Stimulated activated CD4-positive, alpha-beta T cell treated with anti-CD3 and anti-CD28 coated beads, Interleukin-2, amount 100 ng/mL, for 24 hours (primary cell): ENCODE measurements at regions not wholly inside any gene's neighbourhood (a gene's known extent, or its start where the extent isn't known, plus 50 kb on each side); places are given as distances from the start of the nearest gene placed in this dataset.
A peak's percentile ranks its signal among the peaks of the same experiment; 100 is the strongest.
"Not testable (repeated sequence)": the region's sequence is repeated elsewhere in the genome, so short reads cannot be mapped to it uniquely, and the experiment has no call there.

ENCODE experiments used
- DNase-seq, 2 donors: peaks; one replicate each; pipeline ENCODE4 v3.0.0-alpha.2; 2020

DNA sequence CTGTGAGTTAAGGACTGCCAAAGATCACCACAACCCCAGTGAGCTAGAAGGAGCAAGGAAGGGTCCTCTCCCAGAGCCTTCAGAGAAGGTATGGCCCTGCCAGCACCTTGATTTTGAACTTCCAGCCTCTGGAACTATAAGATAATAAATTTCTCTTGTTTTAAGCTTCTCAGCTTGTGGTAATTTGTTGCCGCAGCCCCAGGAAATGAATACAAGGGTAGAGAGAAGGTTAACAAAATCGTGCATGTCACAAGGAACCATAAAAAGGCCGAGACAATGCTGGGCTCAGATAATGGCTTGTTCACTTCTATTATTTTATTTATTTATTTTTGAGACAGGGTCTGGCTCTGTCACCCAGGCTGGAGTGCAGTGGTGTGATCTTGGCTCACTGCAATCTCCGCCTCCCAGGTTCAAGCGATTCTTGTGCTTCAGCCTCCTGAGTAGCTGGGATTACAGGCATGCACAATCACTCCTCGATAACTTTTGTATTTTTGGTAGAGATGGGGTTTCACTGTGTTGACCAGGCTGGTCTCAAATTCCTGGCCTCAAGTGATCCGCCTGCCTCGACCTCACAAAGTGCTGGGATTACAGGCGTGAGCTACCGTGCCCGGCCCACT is 71.5 kb downstream of the WSB1 start:
- DNase-seq: not testable (repeated sequence)

DNA sequence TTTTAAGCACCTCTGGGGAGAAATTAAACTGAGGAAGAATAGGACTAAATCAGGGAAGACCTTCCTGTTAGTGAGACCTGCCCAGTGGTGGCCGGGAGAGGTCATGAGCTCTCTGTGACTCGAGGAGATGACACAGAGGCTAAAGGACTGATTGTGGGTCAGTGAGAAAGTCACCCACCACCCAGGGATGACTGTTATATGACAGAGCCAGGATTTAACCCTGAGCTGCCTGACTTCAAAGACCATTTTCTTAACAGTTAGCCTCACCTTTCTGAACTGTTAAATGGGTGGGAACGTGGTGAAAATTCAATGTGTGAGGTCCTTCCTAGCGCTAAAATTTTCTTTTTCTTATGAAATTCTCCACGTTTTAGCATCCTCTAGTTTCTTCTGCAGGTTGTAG is 72.5 kb downstream of the WSB1 start:
- DNase-seq: no peak

DNA sequence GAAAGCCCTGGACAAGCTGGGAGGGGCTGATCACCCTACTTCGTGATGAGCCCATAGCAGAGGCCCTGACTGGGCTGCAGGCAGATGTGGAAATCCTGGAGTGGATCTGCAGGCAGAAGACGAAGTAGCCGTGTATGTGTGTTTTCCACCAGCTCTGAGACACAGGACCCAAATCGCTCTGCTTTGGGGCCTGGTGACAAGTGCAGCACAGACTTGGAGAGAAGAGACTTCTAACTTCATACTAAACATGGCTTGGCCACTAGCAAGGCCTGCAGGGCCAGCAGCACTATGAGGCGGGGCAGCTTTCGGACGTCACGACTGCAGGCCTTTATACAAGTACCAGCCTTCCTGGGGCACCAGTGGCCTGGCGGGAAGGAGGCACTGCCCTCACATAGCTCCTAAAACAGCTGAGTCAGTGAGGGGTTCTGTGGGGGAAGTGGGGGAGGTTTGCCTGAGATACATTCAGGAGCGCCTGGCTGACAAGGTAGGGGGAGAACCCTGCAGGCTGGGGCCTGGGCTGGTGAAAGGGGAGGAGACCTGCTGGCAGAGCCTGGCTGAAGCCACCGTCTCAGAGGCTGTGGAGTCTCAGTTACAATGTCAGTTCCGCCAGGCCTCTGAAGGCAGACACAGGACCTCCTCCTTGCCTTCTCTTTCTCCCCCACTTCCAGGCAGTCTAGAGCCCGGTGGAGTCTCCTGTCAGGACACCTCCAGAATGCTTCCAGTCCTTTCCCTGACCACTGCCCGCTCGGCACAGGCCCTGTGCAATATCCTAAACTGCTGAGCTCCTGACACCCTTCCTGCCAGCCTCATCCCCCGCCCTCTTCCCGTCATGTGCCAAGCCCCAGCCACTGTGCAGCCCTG is 73.4 kb downstream of the WSB1 start:
- no peak for DNase-seq

DNA sequence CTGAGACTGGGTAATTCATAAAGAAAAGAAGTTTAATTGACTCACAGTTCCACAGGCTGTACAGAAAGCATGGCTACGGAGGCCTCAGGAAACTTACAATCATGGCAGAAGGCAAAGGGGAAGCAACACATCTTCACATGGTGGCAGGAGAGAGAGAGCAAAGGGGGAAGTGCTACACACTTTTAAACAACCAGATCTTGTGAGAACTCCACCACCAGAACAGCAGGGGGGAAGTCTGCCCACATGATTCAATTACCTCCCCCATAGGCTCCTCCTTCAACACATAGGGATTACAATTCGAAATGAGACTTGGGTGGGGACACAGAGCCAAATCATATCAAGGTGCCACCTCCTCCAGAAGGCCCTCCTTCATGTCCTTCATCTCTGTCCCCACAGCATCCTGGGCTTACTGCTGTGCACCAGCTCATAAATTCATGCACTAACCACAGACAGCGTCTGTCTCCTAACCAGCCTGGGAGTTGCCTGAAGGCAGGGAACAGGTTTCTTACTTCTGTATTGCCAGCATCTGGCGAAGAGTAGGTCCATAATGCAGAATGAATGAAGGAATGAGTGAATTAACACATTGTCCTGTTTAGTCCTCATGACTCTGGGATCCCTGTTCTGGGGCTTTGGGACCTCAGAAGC is 74.4 kb downstream of the WSB1 start:
- DNase-seq: no peak

DNA sequence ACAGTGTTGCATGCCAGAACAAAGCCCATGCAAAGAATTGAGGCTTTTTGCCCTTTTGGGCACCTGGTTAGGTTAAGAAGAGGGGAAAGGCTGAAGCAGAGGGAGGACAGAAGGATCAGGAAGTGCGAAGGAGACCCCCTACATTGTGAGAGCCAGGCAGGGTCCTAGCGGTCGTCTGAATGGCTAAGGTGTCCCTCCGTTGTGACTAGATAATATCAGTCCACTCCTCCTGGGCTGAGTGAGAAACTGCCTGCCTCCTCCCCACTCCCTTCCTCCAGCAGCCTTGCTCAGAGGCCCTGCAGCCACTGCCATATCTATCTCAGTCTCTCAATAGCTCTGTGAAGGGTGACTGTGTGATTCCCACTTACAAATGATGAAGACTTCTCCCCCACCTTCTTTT is 75.1 kb downstream of the WSB1 start:
- DNase-seq: no peak

DNA sequence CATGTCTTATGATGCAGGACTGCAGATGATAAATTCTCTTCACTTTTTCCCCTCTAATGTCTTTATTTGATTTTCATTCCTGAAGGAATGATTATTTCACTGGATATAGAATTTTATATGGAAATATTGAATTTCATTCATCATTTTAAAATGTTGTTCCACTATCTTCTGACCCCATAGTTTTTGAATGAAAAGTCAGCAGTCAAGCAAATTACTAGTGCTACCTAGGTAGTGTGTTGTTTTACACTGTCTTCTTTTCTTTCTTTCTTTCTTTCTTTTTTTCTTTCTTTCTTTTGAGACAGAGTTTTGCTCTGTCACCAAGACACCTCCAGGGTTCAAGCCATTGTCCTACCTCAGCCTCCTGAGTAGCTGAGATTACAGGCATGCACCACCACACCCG is 76.9 kb downstream of the WSB1 start:
- DNase-seq: no peak

DNA sequence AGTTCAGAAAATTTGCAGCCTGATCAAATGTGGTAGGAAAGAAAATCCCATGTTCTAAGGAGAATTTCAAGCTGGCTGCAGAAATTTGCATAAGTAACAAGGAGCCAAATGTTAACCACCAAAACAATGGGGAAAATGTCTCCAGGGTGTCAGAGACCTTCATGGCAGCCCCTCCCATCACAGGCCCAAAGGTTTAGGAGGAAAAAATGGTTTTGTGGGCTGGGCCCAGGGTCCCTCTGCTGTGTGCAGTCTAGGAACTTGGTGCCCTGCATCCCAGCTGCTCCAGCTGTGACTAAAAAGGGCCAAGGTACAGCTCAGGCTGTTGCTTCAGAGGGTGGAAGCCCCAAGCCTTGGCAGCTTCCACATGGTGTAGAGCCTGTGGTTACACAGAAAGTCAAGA is 79.8 kb downstream of the WSB1 start:
- DNase-seq: not testable (repeated sequence)

DNA sequence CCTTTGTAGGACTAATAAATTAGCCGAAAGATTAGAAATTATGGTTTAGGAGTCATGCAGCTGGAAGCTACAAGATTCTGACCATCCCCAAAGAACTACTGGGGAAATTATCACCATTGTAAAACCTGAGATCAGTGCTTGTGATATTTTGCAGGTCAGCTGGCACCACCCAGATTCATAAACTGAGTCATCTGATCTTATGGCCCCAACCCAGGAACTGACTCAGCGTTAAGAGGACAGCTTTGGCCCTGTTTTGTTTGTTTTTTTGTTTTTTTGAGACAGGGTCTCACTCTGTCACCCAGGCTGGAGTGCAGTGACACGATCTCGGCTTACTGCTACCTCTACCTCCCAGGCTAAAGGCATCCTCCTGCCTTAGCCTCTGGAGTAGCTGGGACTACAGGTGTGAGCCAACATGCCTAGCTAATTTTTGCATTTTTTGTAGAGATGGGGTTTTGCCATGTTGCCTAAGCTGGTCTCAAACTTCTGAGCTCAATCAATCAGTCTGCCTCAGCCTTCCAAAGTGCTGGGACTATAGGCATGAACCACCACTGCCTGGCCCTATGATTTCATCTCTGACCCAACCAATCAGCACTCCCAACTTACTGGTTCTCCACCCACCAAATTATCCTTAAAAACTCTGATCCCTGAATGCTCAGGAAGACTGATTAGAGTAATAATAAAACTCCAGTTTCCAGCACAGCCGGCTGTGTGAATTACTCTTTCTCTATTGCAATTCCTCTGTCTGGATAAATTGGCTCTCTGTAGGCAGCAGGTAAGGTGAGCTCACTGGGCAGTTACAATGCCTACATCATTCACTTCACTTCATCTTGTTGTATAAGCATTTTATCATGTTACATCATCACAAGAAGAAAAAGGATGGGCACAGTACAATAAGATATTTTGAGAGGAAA is 79.4 kb upstream of the KSR1 start:
- no peak for DNase-seq

DNA sequence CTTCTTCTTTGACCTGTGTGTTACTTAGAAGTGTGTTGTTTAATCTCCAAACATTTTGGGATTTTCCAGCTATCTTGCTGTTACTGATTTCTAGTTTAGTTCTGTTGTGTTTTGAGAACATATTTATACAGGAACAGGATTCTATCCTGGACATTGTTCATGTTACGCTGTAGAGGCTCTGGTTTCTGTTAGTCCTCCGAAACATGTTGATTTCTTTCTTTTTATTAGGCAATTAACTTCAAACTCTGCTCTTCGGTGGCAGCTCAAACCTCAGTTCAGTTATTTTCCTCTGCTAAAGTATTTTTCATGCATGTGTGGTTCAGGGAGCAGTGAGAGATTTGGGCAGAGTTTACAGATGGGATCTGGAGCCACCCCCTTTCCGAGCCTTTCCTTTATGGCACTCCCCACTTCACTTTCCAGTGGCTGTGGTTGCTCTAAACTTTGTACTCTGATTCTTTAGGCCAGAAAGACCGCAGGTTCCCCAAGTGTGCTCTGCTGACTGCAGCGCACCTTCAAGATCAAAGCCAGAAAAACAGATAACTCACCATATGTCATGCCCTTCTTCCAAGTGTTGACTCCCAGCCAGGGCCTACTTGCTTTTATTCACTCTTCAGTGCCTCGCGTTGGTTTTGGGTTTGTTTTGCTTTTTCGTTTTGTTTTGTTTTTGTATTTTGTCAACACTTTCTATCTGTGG is 77.6 kb upstream of the KSR1 start:
- DNase-seq: no peak

DNA sequence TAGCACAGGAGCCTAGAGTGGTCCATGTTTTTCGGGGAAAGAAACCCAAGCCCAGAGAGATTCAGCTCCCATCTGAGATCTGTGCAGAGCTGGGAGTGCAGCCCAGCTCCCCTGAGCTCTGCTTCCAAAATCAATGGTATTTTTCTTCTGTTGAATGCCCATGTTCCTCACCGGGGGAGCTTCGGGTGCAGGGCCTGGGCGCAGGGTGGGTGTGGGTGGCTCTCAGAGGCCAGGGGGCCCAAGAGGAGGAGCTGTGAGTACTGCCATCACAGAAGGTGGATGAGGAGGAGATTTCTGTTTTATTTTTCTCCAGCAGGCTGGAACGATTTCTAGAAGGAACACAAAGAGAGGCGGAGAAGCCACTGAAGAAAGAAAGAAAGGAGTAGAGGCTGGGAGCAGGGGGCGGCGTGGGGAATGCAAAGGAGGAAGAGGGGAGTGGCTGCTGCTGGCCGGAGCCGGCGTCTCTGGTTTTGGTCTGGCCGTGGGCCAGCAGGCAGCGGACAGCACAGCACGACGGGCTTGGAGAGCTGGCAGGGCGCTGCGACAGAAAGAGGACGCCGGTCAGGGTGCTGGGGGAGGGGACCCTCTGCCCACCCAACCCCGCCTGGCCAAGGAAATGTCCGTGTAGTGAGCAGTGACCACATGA is 76.2 kb upstream of the KSR1 start:
- no peak for DNase-seq

DNA sequence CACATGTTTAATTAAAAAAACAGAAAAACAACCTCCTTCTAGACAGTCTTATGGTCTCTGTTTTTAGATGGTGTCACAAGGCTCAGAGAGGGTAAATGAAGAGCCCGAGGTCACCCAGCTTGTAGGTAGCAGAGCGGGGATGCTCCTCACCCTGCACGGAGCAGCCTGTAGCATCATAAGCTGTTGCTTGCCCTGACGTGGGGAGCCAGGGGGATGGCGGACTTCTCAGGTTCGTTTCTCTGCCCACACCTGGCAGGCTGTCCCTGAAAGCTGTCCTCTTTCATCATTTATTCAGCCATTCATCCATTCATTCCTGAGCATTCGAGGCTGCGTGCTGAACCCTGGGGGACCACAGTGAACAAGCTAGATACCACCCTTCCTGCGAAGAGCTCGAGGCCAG is 75.7 kb upstream of the KSR1 start:
- DNase-seq: no peak

DNA sequence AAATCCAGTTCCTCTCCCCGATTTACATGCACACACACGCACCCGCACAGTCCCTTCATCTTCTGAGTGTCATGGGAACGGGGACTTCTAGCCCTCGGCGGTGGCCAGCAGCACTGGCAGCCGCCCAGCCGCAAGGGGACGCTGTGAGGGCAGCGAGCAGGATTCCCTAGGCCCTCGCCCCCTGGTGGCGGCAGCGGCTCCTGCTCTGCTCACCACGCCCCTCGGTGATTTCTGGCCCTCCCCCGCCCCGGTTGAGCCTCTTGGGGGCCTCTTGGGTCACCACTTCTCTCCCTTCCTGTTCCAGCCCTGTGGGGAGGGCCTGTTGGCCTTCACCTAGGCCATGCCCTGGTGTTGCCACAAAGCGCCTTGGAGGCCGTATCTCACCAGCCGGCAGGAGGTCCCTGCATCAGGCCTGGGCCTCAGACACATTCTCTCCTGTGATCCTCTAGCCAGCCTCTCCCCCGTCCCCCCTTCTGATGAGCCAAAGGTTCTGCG is 75.2 kb upstream of the KSR1 start:
- DNase-seq: peak; percentile 86 to 90

DNA sequence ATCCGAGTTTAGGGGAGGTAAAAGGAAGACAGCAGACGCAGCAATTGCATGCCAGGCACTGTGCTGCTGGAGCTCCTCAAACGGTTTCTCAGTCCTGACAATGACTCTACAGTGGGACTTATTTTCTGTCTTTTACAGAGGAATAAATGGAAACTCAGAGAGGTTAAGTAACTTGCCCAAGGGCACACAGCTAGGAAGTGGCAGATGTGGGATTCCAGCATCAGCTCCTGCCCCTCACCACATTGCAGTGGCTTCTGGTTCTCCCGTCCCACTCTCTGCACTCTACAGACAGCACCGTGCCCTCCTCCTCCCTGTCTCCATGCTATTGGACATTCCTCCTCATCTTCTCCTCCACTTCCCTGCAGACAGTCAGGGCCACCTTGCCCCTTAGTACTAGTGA is 74.2 kb upstream of the KSR1 start:
- no peak for DNase-seq

DNA sequence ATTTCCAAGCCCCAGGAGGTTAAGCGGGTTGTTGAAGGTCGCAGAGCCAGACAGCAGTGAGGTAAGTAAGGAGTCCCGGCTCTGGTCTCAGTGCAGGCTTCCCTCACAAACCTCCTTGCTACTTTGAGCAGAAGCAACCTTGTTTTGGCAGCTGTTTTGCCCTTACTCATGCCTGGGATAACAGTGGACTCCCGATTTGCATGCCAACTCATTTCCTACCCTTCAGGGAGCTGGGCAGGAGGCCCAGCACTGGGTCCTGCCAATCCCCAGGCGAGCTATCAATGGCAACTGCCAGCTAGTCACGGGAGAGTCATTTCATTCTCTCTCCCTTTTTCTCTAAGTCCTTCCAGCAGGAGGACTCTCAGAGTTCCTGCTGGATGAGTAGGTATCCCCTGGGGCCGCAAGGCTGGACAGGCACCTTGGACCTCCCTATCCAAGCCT is 72.0 kb upstream of the KSR1 start:
- DNase-seq: no peak

DNA sequence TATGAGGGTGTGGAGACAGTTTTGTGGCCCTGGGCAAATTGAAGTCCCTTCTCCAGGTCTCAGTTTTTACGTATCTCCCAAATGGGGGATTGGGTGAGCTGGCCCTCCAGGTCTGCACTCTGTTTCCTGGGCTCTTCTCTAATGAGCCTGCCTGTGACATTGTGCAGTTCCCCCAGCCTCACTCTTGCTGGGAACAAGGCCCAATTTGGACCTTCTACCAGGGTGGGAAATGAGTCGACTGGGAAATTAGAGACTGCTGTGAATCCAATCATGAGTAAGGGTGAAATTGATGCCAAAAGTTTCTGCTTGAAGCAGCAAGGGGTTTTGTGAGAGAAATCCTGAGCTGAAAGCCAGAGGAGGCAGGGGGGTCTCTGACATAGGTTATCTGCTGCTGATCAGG is 71.5 kb upstream of the KSR1 start:
- DNase-seq: no peak

DNA sequence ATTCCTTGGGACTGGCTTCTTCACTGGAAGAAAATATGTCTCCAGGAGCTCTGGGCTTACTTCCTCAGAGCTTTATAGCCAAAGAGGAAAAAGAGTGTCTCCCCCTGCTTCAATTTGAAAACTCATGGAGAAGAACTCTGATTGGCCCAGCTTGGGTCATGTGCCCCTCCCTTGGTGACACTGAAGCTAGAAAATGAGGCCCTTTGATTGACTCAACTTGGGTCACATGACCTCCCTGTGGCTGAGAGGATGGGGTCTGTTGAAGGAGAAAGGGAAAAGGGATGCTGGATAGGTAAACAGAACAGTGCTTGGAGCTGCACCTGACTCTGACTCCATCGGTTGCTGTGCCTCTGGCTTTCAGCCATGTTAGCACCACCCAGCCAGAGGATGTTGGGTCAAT is 70.6 kb upstream of the KSR1 start:
- no peak for DNase-seq

DNA sequence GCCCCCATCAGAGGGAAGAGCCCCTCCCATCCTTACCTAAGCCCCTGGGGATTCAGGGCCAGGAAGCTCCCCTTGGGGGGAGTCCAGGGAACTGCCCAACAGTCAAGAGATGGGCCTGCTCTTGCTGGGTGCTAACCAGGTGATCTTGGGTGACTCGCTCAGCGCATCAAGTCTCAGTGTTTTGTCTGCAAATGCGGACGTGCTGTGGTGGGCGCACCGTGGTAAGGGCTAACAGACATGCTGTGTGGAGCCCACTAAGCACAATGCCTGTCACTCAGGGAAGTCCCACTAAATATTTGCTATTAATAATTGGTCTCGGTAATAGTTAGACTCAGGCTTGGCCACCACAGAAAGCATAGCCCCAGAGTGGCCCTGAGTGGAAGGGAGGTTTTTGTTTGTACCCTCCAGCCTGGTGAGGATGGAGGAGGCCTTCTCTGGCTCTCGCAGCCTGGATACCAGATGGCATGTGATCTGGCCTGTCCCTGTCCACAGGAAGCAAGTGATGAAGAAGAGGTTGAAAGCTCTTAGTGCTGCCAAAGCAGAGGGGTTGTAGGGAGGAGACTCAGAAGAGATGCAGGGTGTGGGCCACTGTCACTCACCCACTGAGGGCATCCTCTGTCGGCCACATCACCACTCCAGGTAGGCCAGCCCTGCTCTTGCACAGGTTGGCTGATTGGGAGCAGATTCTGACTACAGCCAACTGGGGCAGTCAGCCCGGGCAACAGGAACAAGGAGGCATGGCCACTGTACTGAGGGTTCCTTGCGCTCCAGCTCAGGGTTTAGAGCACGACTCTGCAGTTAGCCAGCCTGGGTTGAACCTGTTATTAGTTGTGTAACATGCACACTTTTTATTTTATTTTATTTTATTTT is 69.8 kb upstream of the KSR1 start:
- DNase-seq: no peak

DNA sequence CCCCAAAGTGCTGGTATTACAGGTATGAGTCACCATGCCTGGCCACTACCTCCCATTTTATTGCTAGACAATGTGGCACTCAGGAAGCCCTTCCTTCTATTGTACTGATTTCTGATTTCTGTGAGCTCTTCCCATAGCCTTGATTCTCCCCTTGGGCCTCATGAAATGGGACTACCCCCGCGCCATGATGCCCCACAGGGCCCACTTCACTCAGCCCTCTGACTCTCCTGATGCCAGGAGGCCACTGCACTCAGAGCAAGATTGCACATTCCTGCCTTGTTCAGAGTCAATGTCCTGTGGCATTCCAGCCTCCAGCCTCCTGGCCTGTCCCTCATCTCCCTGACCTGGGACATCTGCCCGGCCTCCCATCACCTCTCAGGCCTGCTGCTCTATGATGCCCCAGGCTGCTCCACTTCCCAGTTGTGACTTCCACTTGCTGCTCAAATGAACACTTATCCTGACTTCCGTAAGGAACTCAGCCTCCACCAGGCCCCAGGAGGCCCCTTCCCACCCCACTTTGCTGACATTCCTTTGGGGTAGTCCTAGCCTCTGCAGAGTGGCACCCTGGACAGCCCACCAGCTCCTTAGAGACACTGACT is 66.6 kb upstream of the KSR1 start:
- DNase-seq: no peak

DNA sequence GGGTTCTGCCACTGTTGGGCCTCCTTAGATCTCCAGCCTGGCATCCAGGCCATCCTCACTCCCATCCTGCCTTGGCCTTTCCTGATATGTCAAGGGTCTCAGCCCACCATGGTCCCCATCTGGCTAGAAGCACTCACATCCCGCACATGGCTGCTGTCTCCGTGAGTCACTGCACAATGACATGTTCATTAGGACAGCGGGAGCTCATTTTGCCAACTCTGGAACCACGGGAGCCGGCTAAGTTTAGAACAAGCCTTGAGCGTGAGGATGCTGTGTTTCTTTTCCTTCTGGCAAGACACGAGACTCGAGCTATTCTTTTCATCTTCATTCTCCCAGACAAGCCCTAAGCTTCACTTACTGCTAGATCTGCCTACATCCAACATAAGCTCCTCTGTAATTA is 65.7 kb upstream of the KSR1 start:
- no peak for DNase-seq

DNA sequence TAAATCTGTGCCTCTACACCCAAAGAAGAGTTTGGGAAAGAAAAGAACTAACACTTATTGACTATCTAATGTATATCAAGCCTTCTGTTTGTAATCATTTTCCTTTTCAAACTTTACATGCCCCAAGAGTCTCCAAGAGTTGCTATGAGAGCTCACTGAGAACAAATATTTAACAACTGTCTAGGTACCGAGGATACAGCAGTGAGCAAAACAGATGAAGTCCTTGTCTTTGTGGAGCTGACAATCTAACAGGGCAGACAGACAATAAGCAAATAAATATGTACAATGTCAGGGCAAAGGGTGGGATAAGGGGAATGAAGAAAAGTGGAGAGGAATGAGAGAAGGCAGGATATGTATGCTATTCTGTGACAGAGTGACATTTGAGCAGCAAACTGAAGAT is 64.8 kb upstream of the KSR1 start:
- DNase-seq: no peak
